ENCODE measurements at regions not wholly inside any gene's neighbourhood (a gene's known extent, or its start where the extent isn't known, plus 50 kb on each side); places are given as distances from the start of the nearest gene placed in this dataset.
"Not testable (repeated sequence)": the region's sequence is repeated elsewhere in the genome, so short reads cannot be mapped to it uniquely, and the experiment has no call there.

- DNase-seq (no peak), ATAC-seq (ENCODE audit: poor library complexity) (no peak)
- intact Hi-C loops (cut with DNase I) = no loop called here
These were observed 100.1 kb downstream of the EIF4E start for GRCh38 chr4:98828801-98829200.

- ATAC-seq (ENCODE audit: poor library complexity) (no peak), DNase-seq (no peak)
- intact Hi-C loops (cut with DNase I) = no loop called here
These were observed 101.3 kb downstream of the EIF4E start for GRCh38 chr4:98827661-98828060.

- no peak for DNase-seq
- intact Hi-C loops (cut with DNase I) = no loop called here
- ATAC-seq (ENCODE audit: poor library complexity) = peak; percentile 77
These were observed 106.8 kb downstream of the EIF4E start for GRCh38 chr4:98822144-98822543.

GRCh38 chr4:98818116-98818515 lies 110.8 kb downstream of the EIF4E start:
- ATAC-seq (ENCODE audit: poor library complexity); DNase-seq; intact Hi-C loops (cut with DNase I): not testable (repeated sequence)

- intact Hi-C loops (cut with DNase I) = no loop called here
- DNase-seq (no peak), ATAC-seq (ENCODE audit: poor library complexity) (no peak)
These were observed 112.1 kb downstream of the EIF4E start for GRCh38 chr4:98816816-98817215.

- DNase-seq (no peak), ATAC-seq (ENCODE audit: poor library complexity) (no peak)
- intact Hi-C loops (cut with DNase I) = no loop called here
These were observed 112.5 kb downstream of the EIF4E start for GRCh38 chr4:98816386-98816785.

GRCh38 chr4:98804403-98804802 lies 124.5 kb downstream of the EIF4E start:
- intact Hi-C loops (cut with DNase I) = no loop called here
- no peak for DNase-seq
- ATAC-seq (ENCODE audit: poor library complexity) = no peak

- ATAC-seq (ENCODE audit: poor library complexity) (no peak), DNase-seq (no peak)
- intact Hi-C loops (cut with DNase I) = no loop called here
These were observed 125.7 kb downstream of the EIF4E start for GRCh38 chr4:98803251-98803650.

GRCh38 chr4:98802770-98803198 lies 126.1 kb downstream of the EIF4E start:
- intact Hi-C loops (cut with DNase I) = no loop called here
- ATAC-seq (ENCODE audit: poor library complexity) (no peak), DNase-seq (no peak)

GRCh38 chr4:98801259-98801725 lies 127.6 kb downstream of the EIF4E start:
- no peak for ATAC-seq (ENCODE audit: poor library complexity)
- no peak for DNase-seq
- intact Hi-C loops (cut with DNase I) = no loop called here

- ATAC-seq (ENCODE audit: poor library complexity) (no peak), DNase-seq (no peak)
- intact Hi-C loops (cut with DNase I) = no loop called here
These were observed 131.9 kb downstream of the EIF4E start for GRCh38 chr4:98796991-98797390.

GRCh38 chr4:98794565-98795205 lies 134.2 kb downstream of the EIF4E start:
- intact Hi-C loops (cut with DNase I) = no loop called here
- ATAC-seq (ENCODE audit: poor library complexity) (no peak), DNase-seq (no peak)

GRCh38 chr4:98793658-98794057 lies 135.2 kb upstream of the TSPAN5 start:
- no peak for DNase-seq
- intact Hi-C loops (cut with DNase I) = no loop called here
- ATAC-seq (ENCODE audit: poor library complexity) = no peak

GRCh38 chr4:98786866-98787265 lies 128.5 kb upstream of the TSPAN5 start:
- intact Hi-C loops (cut with DNase I) = no loop called here
- DNase-seq = no peak
- ATAC-seq (ENCODE audit: poor library complexity) = no peak

GRCh38 chr4:98784947-98785706 lies 126.7 kb upstream of the TSPAN5 start:
- no peak for ATAC-seq (ENCODE audit: poor library complexity)
- DNase-seq = no peak

GRCh38 chr4:98781641-98782357 lies 123.4 kb upstream of the TSPAN5 start:
- intact Hi-C loops (cut with DNase I) = no loop called here
- DNase-seq (no peak), ATAC-seq (ENCODE audit: poor library complexity) (no peak)

More at GRCh38 chr4:98784947-98785706, 126.7 kb upstream of the TSPAN5 start:
- intact Hi-C loops (cut with DNase I) = no loop called here

GRCh38 chr4:98780926-98781325 lies 122.5 kb upstream of the TSPAN5 start:
- DNase-seq = no peak
- intact Hi-C loops (cut with DNase I) = no loop called here
- ATAC-seq (ENCODE audit: poor library complexity) = no peak

GRCh38 chr4:98779088-98779487 lies 120.7 kb upstream of the TSPAN5 start:
- no peak for DNase-seq
- no peak for ATAC-seq (ENCODE audit: poor library complexity)
- intact Hi-C loops (cut with DNase I) = no loop called here

GRCh38 chr4:98778206-98778605 lies 119.8 kb upstream of the TSPAN5 start:
- ATAC-seq (ENCODE audit: poor library complexity) = no peak
- intact Hi-C loops (cut with DNase I) = no loop called here
- DNase-seq = no peak

GRCh38 chr4:98775672-98776071 lies 117.3 kb upstream of the TSPAN5 start:
- intact Hi-C loops (cut with DNase I) = no loop called here

More at GRCh38 chr4:98775672-98776071, 117.3 kb upstream of the TSPAN5 start:
- DNase-seq (no peak), ATAC-seq (ENCODE audit: poor library complexity) (no peak)
